ENCODE measurements at regions not wholly inside any gene's neighbourhood (a gene's known extent, or its start where the extent isn't known, plus 50 kb on each side); places are given as distances from the start of the nearest gene placed in this dataset.

DNA sequence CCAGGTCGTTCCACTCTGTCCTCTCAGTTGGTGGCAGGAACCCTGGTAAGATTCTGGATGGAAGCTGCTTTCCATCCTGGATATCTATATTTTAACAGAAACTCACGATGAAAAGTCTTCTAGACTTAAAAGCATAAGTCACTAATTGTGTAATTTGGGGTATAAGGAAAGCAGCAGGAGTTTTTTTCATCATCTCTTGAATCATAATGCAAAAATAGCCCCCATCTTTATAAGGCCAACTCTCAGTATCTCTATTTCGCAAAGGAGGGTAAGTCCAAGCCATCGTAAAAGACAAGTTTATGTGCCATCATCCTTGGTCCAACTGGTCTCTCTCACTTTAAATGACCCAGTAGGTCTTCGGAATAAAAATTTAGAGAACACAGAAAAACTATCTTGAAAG, 95.1 kb downstream of the FAM50B start:
- TF ChIP-seq, protein P1, sequence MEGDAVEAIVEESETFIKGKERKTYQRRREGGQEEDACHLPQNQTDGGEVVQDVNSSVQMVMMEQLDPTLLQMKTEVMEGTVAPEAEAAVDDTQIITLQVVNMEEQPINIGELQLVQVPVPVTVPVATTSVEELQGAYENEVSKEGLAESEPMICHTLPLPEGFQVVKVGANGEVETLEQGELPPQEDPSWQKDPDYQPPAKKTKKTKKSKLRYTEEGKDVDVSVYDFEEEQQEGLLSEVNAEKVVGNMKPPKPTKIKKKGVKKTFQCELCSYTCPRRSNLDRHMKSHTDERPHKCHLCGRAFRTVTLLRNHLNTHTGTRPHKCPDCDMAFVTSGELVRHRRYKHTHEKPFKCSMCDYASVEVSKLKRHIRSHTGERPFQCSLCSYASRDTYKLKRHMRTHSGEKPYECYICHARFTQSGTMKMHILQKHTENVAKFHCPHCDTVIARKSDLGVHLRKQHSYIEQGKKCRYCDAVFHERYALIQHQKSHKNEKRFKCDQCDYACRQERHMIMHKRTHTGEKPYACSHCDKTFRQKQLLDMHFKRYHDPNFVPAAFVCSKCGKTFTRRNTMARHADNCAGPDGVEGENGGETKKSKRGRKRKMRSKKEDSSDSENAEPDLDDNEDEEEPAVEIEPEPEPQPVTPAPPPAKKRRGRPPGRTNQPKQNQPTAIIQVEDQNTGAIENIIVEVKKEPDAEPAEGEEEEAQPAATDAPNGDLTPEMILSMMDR (IDR thresholded peaks at IDR 0.05; ENCODE audit: control insufficient read depth, insufficient read depth, low read depth, low read length, missing control alignments), result no peak
- H3K4me3 ChIP-seq (ENCODE audit: control insufficient read depth, low read depth, low read length), result no peak overlapping the region
- DNase-seq (ENCODE audit: low read depth), result no peak

DNA sequence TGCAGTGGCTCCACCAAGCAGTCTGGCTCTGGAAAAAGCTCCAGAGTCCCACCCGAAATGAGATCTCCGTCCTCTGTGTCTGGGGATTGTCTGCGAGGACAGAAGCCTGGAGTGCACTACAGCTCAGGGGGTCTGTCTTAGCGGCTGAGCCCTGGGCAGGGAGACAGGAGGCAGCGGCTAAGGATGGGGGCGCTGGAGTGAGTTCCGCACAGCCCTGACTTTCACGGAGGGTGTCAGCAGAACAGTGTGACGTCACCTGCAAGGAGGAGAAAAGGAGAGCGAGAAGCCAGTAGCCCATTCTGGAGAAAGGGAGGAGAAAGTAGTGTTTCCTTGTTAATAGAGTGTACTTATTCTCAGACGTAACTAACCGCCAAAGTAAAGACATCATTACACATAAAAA, 97.6 kb downstream of the FAM50B start:
- no peak for DNase-seq (ENCODE audit: low read depth)
- TF ChIP-seq, protein P1 (IDR thresholded peaks at IDR 0.05; ENCODE audit: control insufficient read depth, insufficient read depth, low read depth, low read length, missing control alignments), result no peak
- H3K4me3 ChIP-seq (ENCODE audit: control insufficient read depth, low read depth, low read length), result no peak overlapping the region; the same call in 1 of the 2 replicates

DNA sequence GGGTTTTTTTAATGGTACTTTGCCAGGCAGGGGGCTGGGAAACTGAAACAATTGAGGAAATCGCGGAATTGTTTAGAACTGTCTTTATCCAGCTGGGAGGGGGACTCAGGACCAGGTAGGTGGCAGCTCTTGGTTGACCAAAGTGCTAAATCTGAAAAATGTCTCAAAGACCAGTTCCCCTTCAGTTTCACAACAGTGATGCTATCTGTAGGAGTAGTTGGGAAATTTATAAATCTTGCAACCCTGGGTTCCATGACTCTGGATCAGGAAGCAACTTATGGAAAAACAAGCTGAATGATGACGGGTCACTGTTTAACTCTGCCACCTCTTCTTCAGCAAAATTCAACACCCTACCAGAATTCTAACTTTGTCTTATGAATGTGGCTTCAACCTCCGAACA, 99.7 kb downstream of the FAM50B start:
- TF ChIP-seq, protein P1 (IDR thresholded peaks at IDR 0.05; ENCODE audit: control insufficient read depth, insufficient read depth, low read depth, low read length, missing control alignments), result no peak
- DNase-seq (ENCODE audit: low read depth), result no peak
- H3K4me3 ChIP-seq (ENCODE audit: control insufficient read depth, low read depth, low read length), result no peak overlapping the region

DNA sequence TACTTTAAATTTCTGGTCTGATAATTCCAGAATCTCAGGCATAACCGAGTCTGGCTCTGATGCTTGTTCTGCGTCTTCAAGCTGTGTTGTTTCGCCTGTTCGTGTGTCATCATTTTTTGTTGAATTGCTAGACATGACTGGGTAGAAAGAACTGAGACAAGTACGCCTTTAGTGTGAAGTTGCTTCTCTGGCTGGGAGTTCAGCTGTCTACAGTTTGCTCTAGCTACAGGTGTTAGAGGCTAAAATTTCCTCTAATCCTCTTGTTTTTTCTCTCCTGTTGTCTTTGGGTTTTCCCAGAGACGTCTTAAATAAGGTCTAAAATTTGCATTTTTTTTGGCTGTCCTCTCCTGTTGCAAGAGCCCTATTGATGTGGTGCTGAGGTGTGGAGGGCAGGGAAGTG, 100.3 kb downstream of the FAM50B start:
- DNase-seq (ENCODE audit: low read depth), result no peak
- no peak overlapping the region for H3K4me3 ChIP-seq (ENCODE audit: control insufficient read depth, low read depth, low read length)
- TF ChIP-seq, protein P1 (IDR thresholded peaks at IDR 0.05; ENCODE audit: control insufficient read depth, insufficient read depth, low read depth, low read length, missing control alignments), result no peak

DNA sequence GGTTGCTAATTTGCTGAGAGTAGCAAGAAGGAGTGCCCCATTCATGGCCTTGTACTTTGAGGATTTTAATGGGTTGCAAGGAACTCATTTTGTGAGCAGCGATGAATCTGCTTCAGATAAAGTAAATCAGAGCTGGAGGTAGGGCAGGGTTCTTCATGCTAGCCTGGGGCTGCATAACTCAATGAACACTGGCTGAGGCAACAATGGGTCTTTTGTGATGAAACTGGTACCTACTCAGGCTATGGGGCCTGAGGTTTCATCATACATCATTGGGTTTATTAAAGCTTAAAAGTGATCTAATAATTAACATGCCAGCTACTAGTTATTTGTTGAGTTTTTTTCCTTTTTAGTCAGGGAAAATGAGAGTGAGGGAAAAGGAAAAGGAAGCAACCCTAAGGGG, 106.9 kb downstream of the FAM50B start:
- H3K4me3 ChIP-seq (ENCODE audit: control insufficient read depth, low read depth, low read length), result no peak overlapping the region
- DNase-seq (ENCODE audit: low read depth), result no peak
- TF ChIP-seq, protein P1 (IDR thresholded peaks at IDR 0.05; ENCODE audit: control insufficient read depth, insufficient read depth, low read depth, low read length, missing control alignments), result no peak

DNA sequence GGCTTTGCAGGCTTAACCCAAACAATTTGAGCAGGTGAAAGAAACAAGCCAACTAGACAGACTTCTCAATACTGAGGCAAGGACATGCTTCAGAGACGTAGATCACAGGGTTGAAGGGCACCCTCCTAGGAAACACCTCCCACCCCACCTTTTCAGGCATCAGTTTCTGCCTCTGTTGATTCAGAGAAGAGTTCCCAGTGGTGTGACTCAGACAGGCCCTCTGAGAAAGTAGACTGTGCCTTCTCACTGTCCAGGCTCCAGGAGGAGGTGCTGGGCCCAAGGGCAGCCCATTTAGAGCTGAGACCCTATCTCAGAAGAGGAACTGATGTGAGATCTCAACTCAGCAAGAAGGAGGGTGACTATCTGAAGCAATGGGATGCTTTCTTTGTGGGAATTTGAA, 108.1 kb downstream of the FAM50B start:
- DNase-seq (ENCODE audit: low read depth), result no peak
- no peak overlapping the region for H3K4me3 ChIP-seq (ENCODE audit: control insufficient read depth, low read depth, low read length)
- TF ChIP-seq, protein P1 (IDR thresholded peaks at IDR 0.05; ENCODE audit: control insufficient read depth, insufficient read depth, low read depth, low read length, missing control alignments), result no peak

DNA sequence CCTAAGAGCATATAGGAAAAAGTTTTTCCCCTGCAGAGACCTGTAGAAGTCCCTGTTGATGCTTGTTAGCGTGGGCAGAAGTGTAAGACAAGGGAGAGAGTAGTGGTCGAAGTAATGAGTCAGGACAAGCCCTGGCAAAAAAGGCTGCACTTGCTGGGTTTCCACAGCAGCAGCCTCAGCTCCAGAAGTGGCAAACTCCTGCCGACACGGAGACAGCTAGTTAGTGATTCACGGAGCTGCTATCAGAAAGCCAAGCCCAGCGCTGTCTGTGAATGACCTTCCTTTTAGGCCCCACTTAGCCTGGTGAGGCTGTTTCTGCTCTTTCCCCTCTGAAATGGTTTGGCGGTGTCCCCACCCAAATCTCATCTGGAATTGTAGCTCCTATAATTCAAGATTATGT, 109.1 kb downstream of the FAM50B start:
- no peak for DNase-seq (ENCODE audit: low read depth)

More for the DNA sequence above, 109.1 kb downstream of the FAM50B start:
- TF ChIP-seq, protein P1 (IDR thresholded peaks at IDR 0.05; ENCODE audit: control insufficient read depth, insufficient read depth, low read depth, low read length, missing control alignments), result no peak
- no peak overlapping the region for H3K4me3 ChIP-seq (ENCODE audit: control insufficient read depth, low read depth, low read length)
